Loucy (cell line): ENCODE measurements at regions not wholly inside any gene's neighbourhood (a gene's known extent, or its start where the extent isn't known, plus 50 kb on each side); places are given as distances from the start of the nearest gene placed in this dataset.

Source experiments
- EZH2phosphoT487 ChIP-seq: fragments of 200-600 bp; IDR thresholded peaks from 2 replicates; pipeline ENCODE4 v1.6.1; 2018; ENCODE audit warnings: antibody characterized with exemption, mild to moderate bottlenecking, moderate library complexity, borderline replicate concordance
- TF ChIP-seq, protein P1 (sequence below): fragments of 200-600 bp; sonication (generic); conservative IDR thresholded peaks from 2 replicates; pipeline ENCODE4 v1.5.1; 2014; ENCODE audit warnings: mild to moderate bottlenecking, antibody characterized with exemption, low read length

DNA sequence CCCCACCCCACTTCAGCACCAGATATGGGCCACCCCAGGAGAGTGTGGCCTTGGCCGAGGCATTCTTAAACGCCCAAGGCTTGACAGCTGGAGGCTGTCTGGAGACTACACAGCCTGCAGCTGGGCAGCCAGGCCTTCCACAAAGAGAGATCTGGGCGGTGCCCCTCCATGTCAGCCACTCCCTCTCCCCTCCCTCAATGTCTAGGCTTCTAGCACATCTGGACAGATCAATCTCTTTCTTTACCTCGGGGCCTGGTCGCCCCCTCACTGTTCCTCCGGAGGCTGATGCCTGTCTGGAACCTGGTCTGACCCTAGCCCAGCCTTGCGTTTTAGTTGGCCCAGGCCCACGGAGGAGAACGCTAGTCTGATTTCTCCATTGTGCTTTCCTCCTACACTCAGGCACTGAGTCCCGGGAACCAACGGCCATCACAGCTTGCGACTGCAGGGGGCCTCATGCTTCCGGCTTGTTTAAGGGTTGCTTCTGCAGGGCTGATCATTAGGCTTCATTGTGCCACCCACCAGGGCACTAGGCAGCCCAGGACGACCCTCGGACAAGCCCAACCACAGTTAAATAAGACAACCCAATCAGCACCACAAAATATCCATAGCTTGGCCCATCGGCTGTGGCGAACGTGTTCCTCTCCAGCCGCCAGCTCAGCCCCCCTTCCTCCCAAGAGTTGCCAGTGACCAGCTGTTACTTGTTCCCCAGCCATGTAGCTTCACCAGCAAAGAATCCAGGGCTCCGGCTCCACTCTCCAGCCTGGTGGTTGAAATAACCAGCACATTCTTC is 200.6 kb downstream of the BCOR start:
- TF ChIP-seq EZH2phosphoT487, result no peak
- TF ChIP-seq, protein P1, sequence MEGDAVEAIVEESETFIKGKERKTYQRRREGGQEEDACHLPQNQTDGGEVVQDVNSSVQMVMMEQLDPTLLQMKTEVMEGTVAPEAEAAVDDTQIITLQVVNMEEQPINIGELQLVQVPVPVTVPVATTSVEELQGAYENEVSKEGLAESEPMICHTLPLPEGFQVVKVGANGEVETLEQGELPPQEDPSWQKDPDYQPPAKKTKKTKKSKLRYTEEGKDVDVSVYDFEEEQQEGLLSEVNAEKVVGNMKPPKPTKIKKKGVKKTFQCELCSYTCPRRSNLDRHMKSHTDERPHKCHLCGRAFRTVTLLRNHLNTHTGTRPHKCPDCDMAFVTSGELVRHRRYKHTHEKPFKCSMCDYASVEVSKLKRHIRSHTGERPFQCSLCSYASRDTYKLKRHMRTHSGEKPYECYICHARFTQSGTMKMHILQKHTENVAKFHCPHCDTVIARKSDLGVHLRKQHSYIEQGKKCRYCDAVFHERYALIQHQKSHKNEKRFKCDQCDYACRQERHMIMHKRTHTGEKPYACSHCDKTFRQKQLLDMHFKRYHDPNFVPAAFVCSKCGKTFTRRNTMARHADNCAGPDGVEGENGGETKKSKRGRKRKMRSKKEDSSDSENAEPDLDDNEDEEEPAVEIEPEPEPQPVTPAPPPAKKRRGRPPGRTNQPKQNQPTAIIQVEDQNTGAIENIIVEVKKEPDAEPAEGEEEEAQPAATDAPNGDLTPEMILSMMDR, result no peak
